Brain microvascular endothelial cell (primary cell): ENCODE measurements at regions not wholly inside any gene's neighbourhood (a gene's known extent, or its start where the extent isn't known, plus 50 kb on each side); places are given as distances from the start of the nearest gene placed in this dataset.

Experiments
- DNase-seq: peaks from one replicate; pipeline ENCODE4 v3.0.0-alpha.2; 2020
- H3K27ac ChIP-seq: fragments of 250-450 bp; sonication (Bioruptor Pico); 2 replicates; pipeline ENCODE4 v1.5.1; 2020; ENCODE audit warnings: mild to moderate bottlenecking, moderate library complexity
- H3K27me3 ChIP-seq: fragments of 250-450 bp; sonication (Bioruptor Pico); replicated peaks from 2 replicates; pipeline ENCODE4 v1.5.1; 2020; ENCODE audit warnings: mild to moderate bottlenecking
- H3K36me3 ChIP-seq: fragments of 250-450 bp; sonication (Bioruptor Pico); replicated peaks from 2 replicates; pipeline ENCODE4 v1.5.1; 2020; ENCODE audit warnings: mild to moderate bottlenecking
- H3K4me3 ChIP-seq: 2 replicates; pipeline ENCODE4 v1.5.1; 2011; ENCODE audit warnings: low read depth, mild to moderate bottlenecking, control low read depth, low read length, moderate library complexity
- CTCF ChIP-seq: IDR thresholded peaks from 2 replicates; pipeline ENCODE4 v1.5.1; 2011; ENCODE audit warnings: low read depth, mild to moderate bottlenecking, moderate library complexity, low read length, control low read depth, inconsistent platforms; ENCODE audit errors: missing control alignments
- in situ Hi-C: cut with HindIII; loops from 2 replicates; pipeline ENCODE4 v1.10.0; 2017; ENCODE audit warnings: low sequenced_read_pairs, low pct_ligation_motif_present

DNA sequence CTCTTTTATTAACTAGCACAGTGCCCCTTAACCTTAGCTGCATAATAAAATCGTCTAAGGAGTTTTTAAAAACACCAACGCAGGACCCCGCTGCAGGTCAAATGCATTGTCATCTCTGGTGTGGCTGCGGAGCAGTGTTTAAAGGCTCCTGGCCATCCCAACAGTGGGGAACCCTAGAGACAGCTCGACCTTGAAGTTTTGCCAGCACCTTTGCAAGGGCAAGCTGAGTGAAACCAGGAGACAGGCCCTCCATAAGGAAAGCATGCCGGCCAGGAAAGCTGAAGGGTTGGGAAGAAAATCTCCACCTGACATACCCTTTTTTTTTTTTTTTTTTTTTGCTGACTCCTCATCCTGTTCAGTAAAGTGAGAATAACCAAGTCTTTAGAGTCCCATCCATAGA, 349.0 kb downstream of the CMPK2 start:
- in situ Hi-C loops = no loop called here

DNA sequence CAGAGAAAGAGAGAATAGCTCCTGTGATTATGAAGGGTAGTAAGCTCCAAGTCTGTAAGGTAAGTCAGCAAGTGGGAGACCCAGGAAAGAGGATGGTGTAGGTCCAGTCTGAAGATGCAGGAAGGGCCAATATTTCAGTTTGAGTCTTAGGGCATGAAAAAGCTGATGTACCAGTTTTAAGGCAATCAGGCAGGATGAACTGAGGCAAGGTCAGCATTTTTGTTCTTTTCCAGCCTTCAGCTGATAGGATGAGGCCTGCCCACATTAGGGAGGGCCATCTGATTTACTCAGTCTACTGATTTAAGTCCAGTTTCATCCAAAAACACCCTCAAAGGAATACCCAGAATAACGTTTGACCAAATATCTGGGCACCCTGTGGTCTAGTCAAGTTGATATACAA, 347.3 kb downstream of the CMPK2 start:
- no peak overlapping the region for H3K4me3 ChIP-seq
- H3K27ac ChIP-seq = no peak overlapping the region
- no peak for DNase-seq
- in situ Hi-C loops = no loop called here
- no peaks in the 10 kb centered on the region for H3K27me3 ChIP-seq
- no peaks in the 10 kb centered on the region for H3K36me3 ChIP-seq
- no peak for TF ChIP-seq CTCF

More for the DNA sequence above, 349.0 kb downstream of the CMPK2 start:
- no peak for DNase-seq
- Histone ChIP-seq H3K27ac (no peak overlapping the region), H3K4me3 (no peak overlapping the region), H3K36me3 (no peaks in the 10 kb centered on the region), H3K27me3 (no peaks in the 10 kb centered on the region)
- TF ChIP-seq CTCF = no peak

GRCh38 chr2:6523476-6523875, 342.2 kb downstream of the CMPK2 start:
- no peak for TF ChIP-seq CTCF
- no peak overlapping the region for H3K4me3 ChIP-seq
- DNase-seq = no peak

GRCh38 chr2:6524691-6525474, 340.8 kb downstream of the CMPK2 start:
- DNase-seq = no peak
- in situ Hi-C loops = no loop called here
- H3K27me3 ChIP-seq = no peaks in the 10 kb centered on the region
- no peak overlapping the region for H3K4me3 ChIP-seq
- no peak for TF ChIP-seq CTCF
- H3K36me3 ChIP-seq = no peaks in the 10 kb centered on the region
- no peak overlapping the region for H3K27ac ChIP-seq

More at GRCh38 chr2:6523476-6523875, 342.2 kb downstream of the CMPK2 start:
- in situ Hi-C loops = no loop called here
- Histone ChIP-seq H3K27me3 (no peaks in the 10 kb centered on the region), H3K36me3 (no peaks in the 10 kb centered on the region), H3K27ac (no peak overlapping the region)

- TF ChIP-seq CTCF = no peak
- DNase-seq = no peak
- Histone ChIP-seq H3K4me3 (no peak overlapping the region), H3K27me3 (no peaks in the 10 kb centered on the region), H3K27ac (no peak overlapping the region), H3K36me3 (no peaks in the 10 kb centered on the region)
- in situ Hi-C loops = no loop called here
Measured at GRCh38 chr2:6525475-6525964, 340.2 kb downstream of the CMPK2 start.
